ENCODE measurements at regions not wholly inside any gene's neighbourhood (a gene's known extent, or its start where the extent isn't known, plus 50 kb on each side); places are given as distances from the start of the nearest gene placed in this dataset.
"Not testable (repeated sequence)": the region's sequence is repeated elsewhere in the genome, so short reads cannot be mapped to it uniquely, and the experiment has no call there.

- no peaks in the 10 kb centered on the region for H3K9me3 ChIP-seq (ENCODE audit: control insufficient read depth, insufficient read depth, low read length)
Measured at GRCh38 chr7:73954861-73955260, 73.1 kb upstream of the ELN start.

GRCh38 chr7:73960548-73960947 is 67.4 kb upstream of the ELN start:
- Histone ChIP-seq H3F3A (ENCODE audit: control insufficient read depth, insufficient read depth) (0 out of 2 replicates have a peak, but pooled peaks cover 2% of the 10 kb centered on the region), H3K79me2 (ENCODE audit: control insufficient read depth, low read length) (no peaks in the 10 kb centered on the region), H4K20me1 (ENCODE audit: control insufficient read depth, insufficient read depth, low read depth, low read length) (no peaks in the 10 kb centered on the region), H3K4me1 (ENCODE audit: control insufficient read depth, low read length) (no peaks in the 10 kb centered on the region), H3K27me3 (ENCODE audit: control insufficient read depth, low read length) (peaks cover 6% of the 10 kb centered on the region), H3K9me2 (replicated peaks; ENCODE audit: control insufficient read depth, low read length) (no peaks in the 10 kb centered on the region), H3K4me3 (ENCODE audit: low read length) (no peak overlapping the region), H3K27ac (ENCODE audit: low read depth, low read length) (no peak overlapping the region), H3K4me2 (ENCODE audit: low read length) (no peak overlapping the region), H3K36me3 (ENCODE audit: control insufficient read depth, low read length) (no peaks in the 10 kb centered on the region), H3K9me3 (ENCODE audit: control insufficient read depth, insufficient read depth, low read length) (peaks cover 3% of the 10 kb centered on the region; the same call in 1 of the 2 replicates)
- TF ChIP-seq CTCF (IDR thresholded peaks at IDR 0.05; ENCODE audit: low read depth, low read length, poor library complexity, severe bottlenecking) (no peak), EZH2phosphoT487 (IDR thresholded peaks at IDR 0.05; ENCODE audit: borderline replicate concordance, low read length) (no peak)

More at GRCh38 chr7:73954861-73955260, 73.1 kb upstream of the ELN start:
- Histone ChIP-seq H3K36me3 (ENCODE audit: control insufficient read depth, low read length) (no peaks in the 10 kb centered on the region), H4K20me1 (ENCODE audit: control insufficient read depth, insufficient read depth, low read depth, low read length) (no peaks in the 10 kb centered on the region), H3K4me1 (ENCODE audit: control insufficient read depth, low read length) (no peaks in the 10 kb centered on the region), H3K4me2 (ENCODE audit: low read length) (no peak overlapping the region), H3F3A (ENCODE audit: control insufficient read depth, insufficient read depth) (0 out of 2 replicates have a peak, but pooled peaks cover 2% of the 10 kb centered on the region), H3K4me3 (ENCODE audit: low read length) (no peak overlapping the region), H3K27me3 (ENCODE audit: control insufficient read depth, low read length) (peaks cover 2% of the 10 kb centered on the region; the same call in 1 of the 2 replicates), H3K79me2 (ENCODE audit: control insufficient read depth, low read length) (no peaks in the 10 kb centered on the region), H3K27ac (ENCODE audit: low read depth, low read length) (no peak overlapping the region), H3K9me2 (replicated peaks; ENCODE audit: control insufficient read depth, low read length) (no peaks in the 10 kb centered on the region)
- TF ChIP-seq EZH2phosphoT487 (IDR thresholded peaks at IDR 0.05; ENCODE audit: borderline replicate concordance, low read length) (no peak), CTCF (IDR thresholded peaks at IDR 0.05; ENCODE audit: low read depth, low read length, poor library complexity, severe bottlenecking) (no peak)

GRCh38 chr7:73961991-73962390 is 66.0 kb upstream of the ELN start:
- not testable (repeated sequence) for H3K4me3 ChIP-seq (ENCODE audit: low read length); H3K79me2 ChIP-seq (ENCODE audit: control insufficient read depth, low read length); H3F3A ChIP-seq (ENCODE audit: control insufficient read depth, insufficient read depth); H4K20me1 ChIP-seq (ENCODE audit: control insufficient read depth, insufficient read depth, low read depth, low read length); H3K9me3 ChIP-seq (ENCODE audit: control insufficient read depth, insufficient read depth, low read length); H3K4me1 ChIP-seq (ENCODE audit: control insufficient read depth, low read length); H3K36me3 ChIP-seq (ENCODE audit: control insufficient read depth, low read length); H3K9me2 ChIP-seq (replicated peaks; ENCODE audit: control insufficient read depth, low read length); H3K4me2 ChIP-seq (ENCODE audit: low read length); H3K27me3 ChIP-seq (ENCODE audit: control insufficient read depth, low read length); H3K27ac ChIP-seq (ENCODE audit: low read depth, low read length)

- Histone ChIP-seq H3K4me2 (ENCODE audit: low read length) (no peak overlapping the region), H3K27me3 (ENCODE audit: control insufficient read depth, low read length) (peaks cover 6% of the 10 kb centered on the region), H3K9me2 (replicated peaks; ENCODE audit: control insufficient read depth, low read length) (no peaks in the 10 kb centered on the region), H3K79me2 (ENCODE audit: control insufficient read depth, low read length) (no peaks in the 10 kb centered on the region), H3K4me3 (ENCODE audit: low read length) (no peak overlapping the region), H4K20me1 (ENCODE audit: control insufficient read depth, insufficient read depth, low read depth, low read length) (no peaks in the 10 kb centered on the region), H3K4me1 (ENCODE audit: control insufficient read depth, low read length) (no peaks in the 10 kb centered on the region), H3F3A (ENCODE audit: control insufficient read depth, insufficient read depth) (no peaks in the 10 kb centered on the region), H3K9me3 (ENCODE audit: control insufficient read depth, insufficient read depth, low read length) (peaks cover 8% of the 10 kb centered on the region; the same call in 1 of the 2 replicates), H3K27ac (ENCODE audit: low read depth, low read length) (no peak overlapping the region), H3K36me3 (ENCODE audit: control insufficient read depth, low read length) (no peaks in the 10 kb centered on the region)
- TF ChIP-seq EZH2phosphoT487 (IDR thresholded peaks at IDR 0.05; ENCODE audit: borderline replicate concordance, low read length) (no peak), CTCF (IDR thresholded peaks at IDR 0.05; ENCODE audit: low read depth, low read length, poor library complexity, severe bottlenecking) (no peak)
Measured at GRCh38 chr7:73963252-73963822, 64.6 kb upstream of the ELN start.
